GM19438 (cell line): ENCODE measurements at regions not wholly inside any gene's neighbourhood (a gene's known extent, or its start where the extent isn't known, plus 50 kb on each side); places are given as distances from the start of the nearest gene placed in this dataset.
"Not testable (repeated sequence)": the region's sequence is repeated elsewhere in the genome, so short reads cannot be mapped to it uniquely, and the experiment has no call there.

Source experiments
- ATAC-seq: cut with Tn5 transposase; IDR thresholded peaks from one replicate; pipeline ENCODE4 v1.9.1; 2021; ENCODE audit warnings: low read depth; ENCODE audit not compliant: unreplicated experiment

GRCh38 chr6:6808915-6809314 lies 220.4 kb downstream of the LY86 start:
- no peak for ATAC-seq

- no peak for ATAC-seq
Measured at GRCh38 chr6:6810727-6811126, 222.2 kb downstream of the LY86 start.

GRCh38 chr6:6811128-6812009 lies 222.8 kb downstream of the LY86 start:
- ATAC-seq, result no peak

GRCh38 chr6:6812427-6812826 lies 223.9 kb downstream of the LY86 start:
- ATAC-seq, result no peak

- no peak for ATAC-seq
Measured at GRCh38 chr6:6815732-6816131, 227.2 kb downstream of the LY86 start.

GRCh38 chr6:6816716-6817115 lies 228.2 kb downstream of the LY86 start:
- no peak for ATAC-seq

GRCh38 chr6:6818078-6818639 lies 229.6 kb downstream of the LY86 start:
- no peak for ATAC-seq

GRCh38 chr6:6820641-6821238 lies 232.2 kb downstream of the LY86 start:
- no peak for ATAC-seq

GRCh38 chr6:6821639-6822261 lies 233.2 kb downstream of the LY86 start:
- ATAC-seq, result no peak

GRCh38 chr6:6823030-6823429 lies 234.5 kb downstream of the LY86 start:
- ATAC-seq, result no peak

- ATAC-seq, result no peak
Measured at GRCh38 chr6:6823568-6824224, 235.2 kb downstream of the LY86 start.

GRCh38 chr6:6824381-6824780 lies 235.9 kb downstream of the LY86 start:
- no peak for ATAC-seq

GRCh38 chr6:6825193-6825784 lies 236.8 kb downstream of the LY86 start:
- no peak for ATAC-seq

GRCh38 chr6:6826095-6826901 lies 237.8 kb downstream of the LY86 start:
- ATAC-seq, result peak; percentile 81

- ATAC-seq, result no peak
Measured at GRCh38 chr6:6826961-6827360, 238.4 kb downstream of the LY86 start.

GRCh38 chr6:6829872-6830685 lies 241.6 kb downstream of the LY86 start:
- ATAC-seq, result no peak

- not testable (repeated sequence) for ATAC-seq
Measured at GRCh38 chr6:6830686-6831063, 242.2 kb downstream of the LY86 start.

- ATAC-seq, result no peak
Measured at GRCh38 chr6:6832439-6832838, 243.9 kb downstream of the LY86 start.
